ENCODE measurements at regions not wholly inside any gene's neighbourhood (a gene's known extent, or its start where the extent isn't known, plus 50 kb on each side); places are given as distances from the start of the nearest gene placed in this dataset.

DNA sequence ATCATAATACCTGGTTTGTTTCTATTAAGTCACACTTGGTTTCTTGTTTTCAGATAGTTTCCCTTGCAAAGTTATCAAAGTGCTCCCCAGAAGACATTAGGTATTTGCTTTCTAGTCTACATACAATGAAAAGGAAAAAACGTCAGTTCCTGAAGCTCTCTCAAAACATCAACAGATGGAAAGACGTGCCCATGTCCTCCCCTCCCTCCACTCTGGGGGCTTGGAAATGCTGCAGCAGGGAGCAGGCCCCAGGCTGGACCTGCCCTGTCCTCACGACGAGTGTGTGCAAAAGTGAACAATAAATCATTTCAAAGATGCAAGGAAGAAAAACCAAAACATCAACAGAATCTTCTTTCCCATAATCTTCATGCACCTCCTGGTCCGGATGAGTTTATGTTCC, 118.5 kb downstream of the USP22 start:
- TF ChIP-seq, protein P1, sequence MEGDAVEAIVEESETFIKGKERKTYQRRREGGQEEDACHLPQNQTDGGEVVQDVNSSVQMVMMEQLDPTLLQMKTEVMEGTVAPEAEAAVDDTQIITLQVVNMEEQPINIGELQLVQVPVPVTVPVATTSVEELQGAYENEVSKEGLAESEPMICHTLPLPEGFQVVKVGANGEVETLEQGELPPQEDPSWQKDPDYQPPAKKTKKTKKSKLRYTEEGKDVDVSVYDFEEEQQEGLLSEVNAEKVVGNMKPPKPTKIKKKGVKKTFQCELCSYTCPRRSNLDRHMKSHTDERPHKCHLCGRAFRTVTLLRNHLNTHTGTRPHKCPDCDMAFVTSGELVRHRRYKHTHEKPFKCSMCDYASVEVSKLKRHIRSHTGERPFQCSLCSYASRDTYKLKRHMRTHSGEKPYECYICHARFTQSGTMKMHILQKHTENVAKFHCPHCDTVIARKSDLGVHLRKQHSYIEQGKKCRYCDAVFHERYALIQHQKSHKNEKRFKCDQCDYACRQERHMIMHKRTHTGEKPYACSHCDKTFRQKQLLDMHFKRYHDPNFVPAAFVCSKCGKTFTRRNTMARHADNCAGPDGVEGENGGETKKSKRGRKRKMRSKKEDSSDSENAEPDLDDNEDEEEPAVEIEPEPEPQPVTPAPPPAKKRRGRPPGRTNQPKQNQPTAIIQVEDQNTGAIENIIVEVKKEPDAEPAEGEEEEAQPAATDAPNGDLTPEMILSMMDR (IDR thresholded peaks at IDR 0.05), result no peak
- TF ChIP-seq POLR2A (IDR thresholded peaks at IDR 0.05) (no peak), EP300 (IDR thresholded peaks at IDR 0.05) (no peak), POLR2AphosphoS5 (IDR thresholded peaks at IDR 0.05) (no peak)
